ENCODE measurements at regions not wholly inside any gene's neighbourhood (a gene's known extent, or its start where the extent isn't known, plus 50 kb on each side); places are given as distances from the start of the nearest gene placed in this dataset.

DNA sequence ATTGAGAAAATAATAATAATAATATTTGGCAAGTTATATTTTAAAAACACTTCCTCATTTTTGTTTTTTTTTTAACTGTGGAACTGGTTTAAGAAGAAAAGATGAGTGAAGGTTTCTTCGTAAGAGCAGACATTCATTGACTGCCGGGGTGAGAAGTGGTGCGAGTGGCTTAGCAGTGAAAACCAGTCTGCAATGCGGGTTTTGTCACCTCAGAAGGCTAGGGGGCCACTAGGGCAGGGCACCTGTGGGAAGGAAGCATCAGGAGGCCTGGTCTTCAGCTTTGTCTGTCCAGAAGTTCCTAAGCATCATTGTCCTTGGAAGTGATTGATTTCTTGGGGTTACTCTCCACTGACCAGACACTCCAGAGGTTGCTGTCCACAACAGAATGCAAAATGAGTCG lies 339.2 kb downstream of the ZNF326 start:
- H3K36me3 ChIP-seq (ENCODE audit: insufficient read depth, low read length), result no peaks in the 10 kb centered on the region
- H3K27ac ChIP-seq (ENCODE audit: low read depth, low read length), result no peak overlapping the region
- H3K4me3 ChIP-seq (ENCODE audit: low read length), result no peak overlapping the region
- no peaks in the 10 kb centered on the region for H3K9me3 ChIP-seq (ENCODE audit: insufficient read depth, low read depth, low read length)
- H3K9ac ChIP-seq (ENCODE audit: low read depth, low read length), result no peak overlapping the region
- 85% methylated on average over 5 of the region's 5 CpGs for WGBS
- no peaks in the 10 kb centered on the region for H3K4me1 ChIP-seq (ENCODE audit: insufficient read depth, low read length)
- no peaks in the 10 kb centered on the region for H3K27me3 ChIP-seq (ENCODE audit: insufficient read depth, low read length)

DNA sequence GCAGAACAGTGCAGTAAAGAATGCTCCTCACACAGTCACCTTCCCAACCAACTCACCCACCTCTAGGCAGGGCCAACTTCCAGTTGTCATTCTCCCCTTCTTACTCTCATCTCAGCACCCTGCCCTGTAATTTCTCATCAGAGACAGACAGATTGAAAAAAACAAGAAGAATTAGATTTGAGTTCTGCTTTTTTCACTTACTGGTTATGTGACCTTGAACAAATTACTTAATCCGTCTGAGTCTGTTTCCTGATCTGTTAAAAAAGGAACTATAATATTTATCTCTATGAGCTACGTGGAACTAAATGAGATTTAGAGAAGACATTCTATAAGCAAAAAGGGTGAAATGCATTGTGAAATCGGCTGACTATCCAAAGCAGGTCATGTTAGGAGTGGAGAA lies 330.3 kb downstream of the ZNF326 start:
- no peaks in the 10 kb centered on the region for H3K9me3 ChIP-seq (ENCODE audit: insufficient read depth, low read depth, low read length)
- no peak overlapping the region for H3K9ac ChIP-seq (ENCODE audit: low read depth, low read length)
- no peaks in the 10 kb centered on the region for H3K27me3 ChIP-seq (ENCODE audit: insufficient read depth, low read length)
- H3K4me3 ChIP-seq (ENCODE audit: low read length), result no peak overlapping the region
- H3K27ac ChIP-seq (ENCODE audit: low read depth, low read length), result no peak overlapping the region
- no peaks in the 10 kb centered on the region for H3K36me3 ChIP-seq (ENCODE audit: insufficient read depth, low read length)
- peaks cover 3% of the 10 kb centered on the region; the same call in 1 of the 2 replicates for H3K4me1 ChIP-seq (ENCODE audit: insufficient read depth, low read length)
- WGBS, result 92% methylated on average over 2 of the region's 3 CpGs

DNA sequence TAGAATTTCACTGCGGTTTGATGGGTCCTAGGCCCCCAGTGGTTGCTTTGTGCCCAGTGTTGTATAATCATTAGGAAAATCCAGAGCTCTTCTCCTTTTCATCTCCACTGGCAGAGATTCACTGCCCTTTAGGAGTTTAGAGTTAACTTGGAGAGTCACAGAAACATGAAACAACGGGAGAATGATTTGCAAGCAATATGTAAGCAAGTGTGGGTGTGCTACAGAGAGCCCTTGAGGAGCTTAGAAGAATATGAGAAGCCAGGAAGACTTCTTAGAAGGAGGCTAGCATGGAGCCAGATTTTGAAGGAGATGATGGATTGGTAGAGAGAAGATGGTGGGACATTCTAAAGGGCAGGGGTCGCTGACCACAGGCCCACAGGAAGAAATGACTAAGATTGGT lies 327.3 kb downstream of the ZNF326 start:
- Histone ChIP-seq H3K9me3 (ENCODE audit: insufficient read depth, low read depth, low read length) (no peaks in the 10 kb centered on the region), H3K4me1 (ENCODE audit: insufficient read depth, low read length) (peaks cover 3% of the 10 kb centered on the region; the same call in 1 of the 2 replicates), H3K36me3 (ENCODE audit: insufficient read depth, low read length) (no peaks in the 10 kb centered on the region), H3K4me3 (ENCODE audit: low read length) (no peak overlapping the region), H3K27ac (ENCODE audit: low read depth, low read length) (no peak overlapping the region), H3K27me3 (ENCODE audit: insufficient read depth, low read length) (no peaks in the 10 kb centered on the region), H3K9ac (ENCODE audit: low read depth, low read length) (no peak overlapping the region)
- WGBS, result 95% methylated on average over 3 of the region's 3 CpGs

DNA sequence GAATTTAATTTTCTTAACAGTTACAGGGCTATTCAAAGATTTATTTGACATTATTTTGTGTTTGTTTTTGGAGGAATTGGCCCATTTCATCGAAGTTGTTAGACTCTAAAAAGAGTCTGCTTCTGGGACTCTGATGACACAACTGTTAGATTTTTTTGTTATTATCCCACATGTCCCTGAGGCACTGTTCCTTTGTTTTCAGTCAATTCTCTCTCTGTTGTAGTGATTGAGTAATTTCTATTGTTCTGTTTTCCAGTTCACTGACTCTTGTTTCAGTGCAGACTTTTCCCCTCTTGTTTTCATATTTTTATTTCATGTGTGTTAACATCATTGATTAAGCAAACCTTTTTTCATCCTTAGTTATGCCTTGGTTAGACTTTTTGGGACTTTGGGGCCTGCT lies 325.0 kb downstream of the ZNF326 start:
- H3K9ac ChIP-seq (ENCODE audit: low read depth, low read length), result no peak overlapping the region
- no peaks in the 10 kb centered on the region for H3K9me3 ChIP-seq (ENCODE audit: insufficient read depth, low read depth, low read length)
- H3K27ac ChIP-seq (ENCODE audit: low read depth, low read length), result no peak overlapping the region
- 80% methylated on average over 1 of the region's 1 CpG for WGBS
- no peak overlapping the region for H3K4me3 ChIP-seq (ENCODE audit: low read length)
- no peaks in the 10 kb centered on the region for H3K36me3 ChIP-seq (ENCODE audit: insufficient read depth, low read length)
- no peaks in the 10 kb centered on the region for H3K27me3 ChIP-seq (ENCODE audit: insufficient read depth, low read length)
- no peaks in the 10 kb centered on the region for H3K4me1 ChIP-seq (ENCODE audit: insufficient read depth, low read length)

DNA sequence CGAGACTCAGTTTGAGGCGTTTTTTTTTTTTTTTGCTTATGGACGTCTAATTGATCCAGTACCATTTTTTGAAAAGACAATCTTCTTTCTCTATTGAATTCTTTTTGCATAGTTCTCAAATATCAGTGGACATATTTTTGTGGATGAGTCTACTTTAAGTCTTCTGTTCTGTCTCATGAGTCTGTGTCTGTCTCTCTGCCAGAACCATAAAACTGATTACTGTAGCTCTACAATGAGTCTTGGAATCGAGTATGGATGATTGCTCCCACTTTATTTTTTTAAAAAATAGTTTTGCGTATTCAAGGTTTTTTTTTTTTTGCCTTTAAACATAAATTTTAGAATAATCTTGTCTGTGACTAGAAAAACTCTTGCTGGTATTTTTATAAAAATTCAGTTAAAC lies 323.5 kb downstream of the ZNF326 start:
- Histone ChIP-seq H3K4me1 (ENCODE audit: insufficient read depth, low read length) (no peaks in the 10 kb centered on the region), H3K36me3 (ENCODE audit: insufficient read depth, low read length) (no peaks in the 10 kb centered on the region), H3K9ac (ENCODE audit: low read depth, low read length) (no peak overlapping the region), H3K27me3 (ENCODE audit: insufficient read depth, low read length) (no peaks in the 10 kb centered on the region), H3K27ac (ENCODE audit: low read depth, low read length) (no peak overlapping the region), H3K9me3 (ENCODE audit: insufficient read depth, low read depth, low read length) (no peaks in the 10 kb centered on the region), H3K4me3 (ENCODE audit: low read length) (no peak overlapping the region)
- WGBS, result 100% methylated on average over 1 of the region's 5 CpGs

DNA sequence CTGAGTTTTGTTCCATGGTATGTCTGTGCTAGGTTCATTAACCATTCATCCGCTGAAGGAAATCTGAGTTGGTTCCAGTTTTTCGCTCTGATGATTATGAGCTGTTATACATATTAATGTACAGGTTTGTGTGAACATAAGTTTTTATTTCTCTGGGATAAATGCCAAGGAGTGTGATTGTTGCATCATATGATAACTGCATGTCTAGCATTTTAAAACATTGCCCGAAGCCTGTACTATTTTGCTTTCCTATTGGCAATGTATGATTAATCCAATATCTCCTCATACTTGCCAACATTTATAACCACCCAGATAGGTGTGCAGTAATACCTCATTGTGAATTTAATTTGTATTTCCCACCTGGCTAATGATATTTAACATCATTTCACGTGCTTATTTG lies 322.7 kb downstream of the ZNF326 start:
- Histone ChIP-seq H3K27ac (ENCODE audit: low read depth, low read length) (no peak overlapping the region), H3K4me3 (ENCODE audit: low read length) (no peak overlapping the region), H3K9me3 (ENCODE audit: insufficient read depth, low read depth, low read length) (no peaks in the 10 kb centered on the region), H3K36me3 (ENCODE audit: insufficient read depth, low read length) (no peaks in the 10 kb centered on the region), H3K27me3 (ENCODE audit: insufficient read depth, low read length) (no peaks in the 10 kb centered on the region), H3K9ac (ENCODE audit: low read depth, low read length) (no peak overlapping the region), H3K4me1 (ENCODE audit: insufficient read depth, low read length) (no peaks in the 10 kb centered on the region)
- 98% methylated on average over 3 of the region's 4 CpGs for WGBS

DNA sequence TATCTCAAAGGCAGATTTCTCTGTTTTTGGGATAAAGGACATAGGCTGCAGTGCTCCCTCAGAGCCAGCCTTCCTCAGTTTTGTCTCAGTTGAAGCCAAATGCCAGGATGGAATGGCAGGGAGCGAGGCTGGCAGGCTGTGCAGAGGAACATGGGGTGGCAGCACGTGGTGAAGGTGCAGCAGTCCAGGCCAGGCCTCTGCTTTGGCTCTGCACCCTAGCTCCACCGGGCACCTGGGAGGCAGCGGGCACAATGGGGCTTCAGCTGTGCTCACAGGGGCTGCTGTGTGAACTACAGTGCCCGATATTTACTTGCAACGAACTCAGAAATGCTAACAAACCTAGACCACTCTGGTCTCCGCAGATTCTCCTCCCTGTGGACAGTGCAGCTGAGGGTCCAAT lies 319.6 kb downstream of the ZNF326 start:
- Histone ChIP-seq H3K9ac (ENCODE audit: low read depth, low read length) (no peak overlapping the region), H3K27ac (ENCODE audit: low read depth, low read length) (no peak overlapping the region), H3K27me3 (ENCODE audit: insufficient read depth, low read length) (no peaks in the 10 kb centered on the region), H3K4me1 (ENCODE audit: insufficient read depth, low read length) (no peaks in the 10 kb centered on the region), H3K36me3 (ENCODE audit: insufficient read depth, low read length) (no peaks in the 10 kb centered on the region), H3K9me3 (ENCODE audit: insufficient read depth, low read depth, low read length) (no peaks in the 10 kb centered on the region), H3K4me3 (ENCODE audit: low read length) (no peak overlapping the region)
- WGBS, result 94% methylated on average over 7 of the region's 7 CpGs

DNA sequence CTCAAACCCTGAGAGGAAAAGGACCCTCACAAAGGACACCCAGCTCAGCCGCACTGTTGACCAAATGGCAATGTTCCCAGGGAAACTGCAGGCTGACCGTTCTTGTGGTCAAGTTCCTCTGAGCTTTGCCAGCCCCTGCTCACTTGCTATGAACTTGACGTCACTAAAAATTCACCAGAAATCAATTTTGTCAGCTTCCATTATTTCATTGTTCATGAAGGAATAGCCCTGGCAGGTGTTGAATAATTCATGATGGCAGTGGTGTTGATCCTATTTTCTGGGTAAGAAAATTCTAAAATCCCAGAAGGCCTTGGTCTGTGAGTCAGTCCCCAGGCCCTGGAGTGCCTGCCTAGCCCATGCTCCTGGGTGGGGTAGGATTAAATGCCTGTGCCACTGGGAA lies 318.9 kb downstream of the ZNF326 start:
- no peaks in the 10 kb centered on the region for H3K9me3 ChIP-seq (ENCODE audit: insufficient read depth, low read depth, low read length)
- no peak overlapping the region for H3K4me3 ChIP-seq (ENCODE audit: low read length)
- no peaks in the 10 kb centered on the region for H3K4me1 ChIP-seq (ENCODE audit: insufficient read depth, low read length)
- no peaks in the 10 kb centered on the region for H3K27me3 ChIP-seq (ENCODE audit: insufficient read depth, low read length)
- 92% methylated on average over 3 of the region's 3 CpGs for WGBS
- H3K36me3 ChIP-seq (ENCODE audit: insufficient read depth, low read length), result no peaks in the 10 kb centered on the region
- H3K27ac ChIP-seq (ENCODE audit: low read depth, low read length), result no peak overlapping the region
- H3K9ac ChIP-seq (ENCODE audit: low read depth, low read length), result no peak overlapping the region

DNA sequence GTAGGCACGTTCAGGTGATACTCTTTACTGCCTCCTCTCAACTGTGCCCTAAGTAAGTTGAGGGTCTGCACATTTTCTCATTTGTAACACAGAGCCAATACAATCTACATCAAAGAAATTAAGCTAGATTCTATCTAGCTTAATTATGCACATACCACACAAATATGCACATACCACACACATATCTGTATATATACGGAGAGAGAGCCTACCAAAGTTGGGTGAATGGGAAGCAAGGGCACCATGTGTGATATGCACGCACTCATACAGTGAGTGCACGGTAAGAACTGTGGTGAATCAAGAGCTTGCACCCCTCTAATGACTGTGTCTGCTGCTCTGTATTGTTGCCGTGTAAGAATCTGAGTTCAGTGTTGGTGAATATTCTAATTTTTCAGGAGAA lies 314.9 kb downstream of the ZNF326 start:
- no peak overlapping the region for H3K4me3 ChIP-seq (ENCODE audit: low read length)
- WGBS, result 87% methylated on average over 5 of the region's 5 CpGs
- H3K27ac ChIP-seq (ENCODE audit: low read depth, low read length), result no peak overlapping the region
- H3K9ac ChIP-seq (ENCODE audit: low read depth, low read length), result no peak overlapping the region
- H3K9me3 ChIP-seq (ENCODE audit: insufficient read depth, low read depth, low read length), result no peaks in the 10 kb centered on the region
- H3K36me3 ChIP-seq (ENCODE audit: insufficient read depth, low read length), result no peaks in the 10 kb centered on the region
- H3K27me3 ChIP-seq (ENCODE audit: insufficient read depth, low read length), result no peaks in the 10 kb centered on the region
- H3K4me1 ChIP-seq (ENCODE audit: insufficient read depth, low read length), result no peaks in the 10 kb centered on the region

DNA sequence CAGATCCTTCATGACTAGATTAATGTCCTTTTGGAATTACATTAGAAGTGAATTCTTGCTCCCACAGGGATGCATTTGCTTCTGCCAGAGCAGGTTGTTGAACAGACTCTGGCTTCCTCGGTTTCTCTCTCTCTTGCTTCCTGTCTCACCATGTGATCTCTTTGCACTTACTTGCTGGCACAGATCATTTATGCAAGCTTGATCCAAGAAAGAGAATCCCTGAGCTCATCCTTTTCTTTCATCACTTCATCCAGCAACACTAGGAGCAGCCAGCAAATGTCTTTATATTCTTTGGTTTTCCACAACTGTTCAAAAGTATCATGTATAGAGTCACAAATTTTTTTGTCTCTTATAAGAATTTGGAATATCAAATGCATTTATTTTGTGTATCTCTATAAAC lies 313.5 kb downstream of the ZNF326 start:
- H3K4me3 ChIP-seq (ENCODE audit: low read length), result no peak overlapping the region
- no peaks in the 10 kb centered on the region for H3K4me1 ChIP-seq (ENCODE audit: insufficient read depth, low read length)
- no peaks in the 10 kb centered on the region for H3K27me3 ChIP-seq (ENCODE audit: insufficient read depth, low read length)
- 89% methylated on average over 1 of the region's 1 CpG for WGBS
- H3K9ac ChIP-seq (ENCODE audit: low read depth, low read length), result no peak overlapping the region
- no peaks in the 10 kb centered on the region for H3K36me3 ChIP-seq (ENCODE audit: insufficient read depth, low read length)
- H3K9me3 ChIP-seq (ENCODE audit: insufficient read depth, low read depth, low read length), result no peaks in the 10 kb centered on the region
- H3K27ac ChIP-seq (ENCODE audit: low read depth, low read length), result no peak overlapping the region

DNA sequence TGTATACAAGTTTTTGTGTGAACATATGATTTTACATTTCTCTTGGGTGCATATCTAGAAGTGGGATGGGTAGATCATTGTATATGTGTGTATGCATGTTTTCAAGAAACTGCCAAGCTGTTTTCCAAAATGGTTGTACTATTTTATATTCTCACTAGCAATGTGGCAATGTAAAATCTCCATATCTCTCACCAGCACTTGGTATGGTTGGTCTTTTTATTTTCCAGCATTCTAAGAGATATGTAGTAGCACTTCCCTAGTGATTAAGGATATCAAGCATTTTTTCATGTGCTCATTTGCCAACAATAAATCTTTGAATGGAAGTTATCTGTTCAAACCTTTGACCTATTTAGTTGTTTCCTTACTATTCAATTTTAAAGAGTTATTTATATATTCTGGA lies 310.7 kb downstream of the ZNF326 start:
- no peaks in the 10 kb centered on the region for H3K9me3 ChIP-seq (ENCODE audit: insufficient read depth, low read depth, low read length)
- no peak overlapping the region for H3K9ac ChIP-seq (ENCODE audit: low read depth, low read length)
- H3K36me3 ChIP-seq (ENCODE audit: insufficient read depth, low read length), result no peaks in the 10 kb centered on the region
- no peaks in the 10 kb centered on the region for H3K4me1 ChIP-seq (ENCODE audit: insufficient read depth, low read length)
- no peak overlapping the region for H3K4me3 ChIP-seq (ENCODE audit: low read length)
- no peak overlapping the region for H3K27ac ChIP-seq (ENCODE audit: low read depth, low read length)
- no peaks in the 10 kb centered on the region for H3K27me3 ChIP-seq (ENCODE audit: insufficient read depth, low read length)

DNA sequence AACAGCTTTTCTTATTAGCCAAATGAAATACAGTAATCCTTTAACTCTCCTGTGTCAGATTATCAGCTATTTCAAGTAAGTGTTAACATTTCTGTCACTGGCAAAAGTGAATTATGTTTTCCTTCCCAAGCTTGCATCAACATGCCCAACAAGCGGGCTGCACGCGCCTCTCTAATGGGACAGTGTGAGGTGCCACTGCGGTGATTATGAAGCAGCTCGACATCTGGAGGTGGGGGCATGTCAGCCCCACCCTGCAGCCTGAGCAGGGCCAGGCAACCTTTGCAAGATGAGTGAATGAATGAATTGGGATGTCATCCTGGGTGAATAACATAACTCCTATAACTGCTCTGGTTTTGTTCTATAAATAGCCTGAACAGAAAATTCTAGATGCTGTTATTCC lies 301.4 kb downstream of the ZNF326 start:
- Histone ChIP-seq H3K4me3 (ENCODE audit: low read length) (no peak overlapping the region), H3K27me3 (ENCODE audit: insufficient read depth, low read length) (no peaks in the 10 kb centered on the region), H3K9ac (ENCODE audit: low read depth, low read length) (no peak overlapping the region), H3K9me3 (ENCODE audit: insufficient read depth, low read depth, low read length) (no peaks in the 10 kb centered on the region), H3K4me1 (ENCODE audit: insufficient read depth, low read length) (no peaks in the 10 kb centered on the region), H3K36me3 (ENCODE audit: insufficient read depth, low read length) (no peaks in the 10 kb centered on the region), H3K27ac (ENCODE audit: low read depth, low read length) (no peak overlapping the region)
- 95% methylated on average over 5 of the region's 5 CpGs for WGBS

All from HUES64 (cell line).